Right lobe of liver (tissue), 6 donors: ENCODE measurements at regions not wholly inside any gene's neighbourhood (a gene's known extent, or its start where the extent isn't known, plus 50 kb on each side); places are given as distances from the start of the nearest gene placed in this dataset.

Experiments
- ATAC-seq, 4 donors: fragments of 200-7000 bp; cut with Tn5 transposase; one replicate each; pipeline ENCODE4 v1.9.1; 2020; ENCODE audit warnings: mild to moderate bottlenecking in 4 of 4, moderate library complexity in 4 of 4
- DNase-seq, 3 donors: peaks; one replicate each; pipeline ENCODE4 v3.0.0-alpha.2; 2020
- H3K27ac ChIP-seq, 3 donors: fragments of 200-600 bp; one replicate each; pipeline ENCODE4 v1.8.0; 2022
- H3K27me3 ChIP-seq, 2 donors: fragments of 200-600 bp; one replicate each; pipeline ENCODE4 v1.8.0; 2022
- H3K36me3 ChIP-seq, 4 donors: fragments of 200-600 bp; sonication (generic) in 1 of 4; one replicate each; pipeline versions ENCODE4 v1.5.1 to v1.8.0; 2017 to 2022; ENCODE audit warnings: control low read depth in 1 of 4
- H3K4me1 ChIP-seq, 4 donors: fragments of 200-600 bp; sonication (generic) in 1 of 4; one replicate each; pipeline versions ENCODE4 v1.5.1 to v1.8.0; 2017 to 2022; ENCODE audit warnings: control low read depth in 1 of 4
- H3K4me3 ChIP-seq, 3 donors: fragments of 200-600 bp; one replicate each; pipeline ENCODE4 v1.8.0; 2022
- H3K9me3 ChIP-seq, 4 donors: fragments of 200-600 bp; sonication (generic) in 1 of 4; one replicate each; pipeline versions ENCODE4 v1.5.1 to v1.8.0; 2017 to 2022; ENCODE audit warnings: control low read depth in 1 of 4
- CTCF ChIP-seq, 4 donors: fragments of 200-600 bp in 3 of 4; fragments of 450-650 bp in 1 of 4; IDR thresholded peaks; one replicate each; pipeline versions ENCODE4 v1.5.1 to v1.8.0; 2016 to 2022; ENCODE audit warnings: antibody characterized with exemption in 4 of 4, mild to moderate bottlenecking in 2 of 4
- POLR2A ChIP-seq: fragments of 450-650 bp; IDR thresholded peaks from one replicate; pipeline ENCODE4 v1.6.1; 2017; ENCODE audit warnings: antibody characterized with exemption, mild to moderate bottlenecking
- WGBS: methylation state at CpG from one replicate; pipeline ENCODE4 v1.1.6; 2018; ENCODE audit warnings: low coverage, low lambda C conversion rate; ENCODE audit not compliant: insufficient coverage; ENCODE audit errors: missing lambda C conversion rate; 5-methylcytosine and 5-hydroxymethylcytosine counted together
- intact Hi-C, 2 donors: fragments of 100-400 bp; cut with DNase I; formaldehyde crosslinking; loops; one replicate each; pipeline versions ENCODE4 v1.11.2 to v1.14.1; 2022
- donor health status: DM: no; HTN: yes; CAD: no.
- donor health status: DM: no; HTN: no; CAD: no.
- donor health status: DM: no; HTN: no; CAD: no.
- donor health status: DM: no; HTN: yes; CAD: no.
- donor health status: DM: no; HTN: yes; CAD: no.

- TF ChIP-seq POLR2A (no peak), CTCF (IDR thresholded peaks at IDR 0.05) (no peak)
- Histone ChIP-seq H3K27me3 (no peaks in the 10 kb centered on the region), H3K27ac (no peak overlapping the region), H3K4me3 (no peak overlapping the region), H3K9me3 (no peaks in the 10 kb centered on the region), H3K4me1 (no peaks in the 10 kb centered on the region), H3K36me3 (no peaks in the 10 kb centered on the region)
- intact Hi-C loops, result no loop called here
- ATAC-seq (no peak), DNase-seq (no peak)
- WGBS, result 97% methylated on average over 5 of the region's 24 CpGs
Measured at GRCh38 chr2:241987726-241988125, 118.2 kb downstream of the RTP5 start.

GRCh38 chr2:241988146-241988545 is 118.6 kb downstream of the RTP5 start:
- TF ChIP-seq POLR2A (no peak), CTCF (IDR thresholded peaks at IDR 0.05) (no peak)
- H3K9me3 ChIP-seq, result no peaks in the 10 kb centered on the region
- intact Hi-C loops, result no loop called here
- whole genome bisulfite sequencing, result 82% methylated on average over 3 of the region's 11 CpGs
- no peak overlapping the region for H3K27ac ChIP-seq
- ATAC-seq, result no peak
- H3K36me3 ChIP-seq, result no peaks in the 10 kb centered on the region
- H3K4me1 ChIP-seq, result no peaks in the 10 kb centered on the region
- DNase-seq, result no peak
- no peaks in the 10 kb centered on the region for H3K27me3 ChIP-seq
- no peak overlapping the region for H3K4me3 ChIP-seq

- H3K4me1 ChIP-seq, result no peaks in the 10 kb centered on the region
- ATAC-seq (no peak), DNase-seq (no peak)
- no peaks in the 10 kb centered on the region for H3K9me3 ChIP-seq
- intact Hi-C loops, result no loop called here
- H3K36me3 ChIP-seq, result no peaks in the 10 kb centered on the region
- no peak for TF ChIP-seq CTCF (IDR thresholded peaks at IDR 0.05)
- TF ChIP-seq POLR2A, result no peak
- H3K27me3 ChIP-seq, result no peaks in the 10 kb centered on the region
- no peak overlapping the region for H3K4me3 ChIP-seq
- no peak overlapping the region for H3K27ac ChIP-seq
- WGBS, result 85% methylated on average over 5 of the region's 7 CpGs
Measured at GRCh38 chr2:241989074-241989473, 119.5 kb downstream of the RTP5 start.

GRCh38 chr2:241990466-241990865 is 120.9 kb downstream of the RTP5 start:
- WGBS, result 59% methylated on average over 2 of the region's 2 CpGs
- Histone ChIP-seq H3K27me3 (no peaks in the 10 kb centered on the region), H3K27ac (no peak overlapping the region), H3K4me1 (no peaks in the 10 kb centered on the region), H3K36me3 (no peaks in the 10 kb centered on the region), H3K9me3 (no peaks in the 10 kb centered on the region), H3K4me3 (no peak overlapping the region)
- intact Hi-C loops, result no loop called here
- ATAC-seq (no peak), DNase-seq (peak in 1 of 3 donors; percentile 1)
- TF ChIP-seq POLR2A (no peak), CTCF (IDR thresholded peaks at IDR 0.05) (no peak)

GRCh38 chr2:241991299-241991698 is 121.8 kb downstream of the RTP5 start:
- DNase-seq (peak in 1 of 3 donors; percentile 8), ATAC-seq (no peak)
- H3K27me3 ChIP-seq, result no peaks in the 10 kb centered on the region
- TF ChIP-seq POLR2A, result no peak
- TF ChIP-seq CTCF (IDR thresholded peaks at IDR 0.05), result no peak
- H3K27ac ChIP-seq, result no peak overlapping the region
- H3K4me3 ChIP-seq, result no peak overlapping the region
- WGBS, result 90% methylated on average over 7 of the region's 26 CpGs
- no peaks in the 10 kb centered on the region for H3K4me1 ChIP-seq
- intact Hi-C loops, result no loop called here
- no peaks in the 10 kb centered on the region for H3K9me3 ChIP-seq
- no peaks in the 10 kb centered on the region for H3K36me3 ChIP-seq
